K562 (cell line): ENCODE measurements at regions not wholly inside any gene's neighbourhood (a gene's known extent, or its start where the extent isn't known, plus 50 kb on each side); places are given as distances from the start of the nearest gene placed in this dataset.

ENCODE experiments used
- ATAC-seq: fragments of 200-7000 bp; cut with Tn5 transposase; 3 replicates; pipeline ENCODE4 v1.9.1; 2020; ENCODE audit warnings: moderate library complexity
- BruUV-seq: library from RNA; stranded (reverse); fragments of 400-500 nt; replicated peaks from 2 replicates; lab custom pipeline; 2021; lab: Mats Ljungman, UMichigan
- CTCF ChIA-PET: fragments of 300-600 bp; formaldehyde crosslinking; extraction: SDS; loops from one replicate; lab custom pipeline; 2021; ENCODE audit warnings: low intra/inter-chr PET ratio; lab: Yijun Ruan, JAX
- POLR2A ChIA-PET: fragments of 300-600, 350-650 bp; sonication (Branson Sonifier 250); formaldehyde crosslinking; extraction: SDS; loops from one replicate; lab custom pipeline; 2021; ENCODE audit warnings: antibody characterized with exemption, inconsistent platforms; lab: Yijun Ruan, JAX
- DNase-seq, 4 experiments: peaks; one replicate each; pipeline versions ENCODE4 v3.0.0 to v3.0.0-alpha.2; 2011 to 2018; ENCODE audit warnings: low spot score in 3 of 4, mixed read lengths in 3 of 4; ENCODE audit errors: extremely low read depth in 1 of 4
- FAIRE-seq: peaks from 2 replicates; lab custom pipeline; 2011; peaks lifted over from hg19 to GRCh38; lab: Jason Lieb, UNC
- H2AFZ ChIP-seq: 2 replicates; pipeline ENCODE4 v1.6.0; 2011; ENCODE audit warnings: low read depth, low read length, control low read depth, inconsistent platforms
- H3K27ac ChIP-seq: fragments of 200-600 bp; 3 replicates; pipeline ENCODE4 v1.8.0; 2011; ENCODE audit warnings: low read depth, mild to moderate bottlenecking, control low read depth, inconsistent platforms, low read length, moderate library complexity, mixed read lengths; ENCODE audit errors: extremely low read depth
- H3K27me3 ChIP-seq, 2 experiments: fragments of 300-600 bp in 1 of 2; 2 replicates in 1 of 2; 3 replicates in 1 of 2; pipeline versions ENCODE4 v1.6.0 to v1.8.0; 2011; ENCODE audit warnings: inconsistent platforms in 2 of 2, low read length in 2 of 2, mild to moderate bottlenecking in 1 of 2, mixed read lengths in 1 of 2, moderate library complexity in 1 of 2; ENCODE audit not compliant: control insufficient read depth in 2 of 2, insufficient read depth in 2 of 2
- H3K36me3 ChIP-seq: fragments of 300-600 bp; 3 replicates; pipeline ENCODE4 v1.8.0; 2011; ENCODE audit warnings: mild to moderate bottlenecking, low read length, inconsistent platforms; ENCODE audit not compliant: control insufficient read depth, insufficient read depth
- H3K4me1 ChIP-seq, 2 experiments: fragments of 200-600 bp in 1 of 2; replicated peaks in 1 of 2; 2 replicates in 1 of 2; 3 replicates in 1 of 2; pipeline versions ENCODE4 v1.5.1 to v1.8.0; 2011; ENCODE audit warnings: inconsistent platforms in 2 of 2, low read length in 2 of 2, mild to moderate bottlenecking in 1 of 2, mixed read lengths in 1 of 2, moderate library complexity in 1 of 2; ENCODE audit not compliant: control insufficient read depth in 2 of 2, insufficient read depth in 2 of 2
- H3K4me2 ChIP-seq: 2 replicates; pipeline ENCODE4 v1.6.1; 2011; ENCODE audit warnings: low read length, control low read depth, inconsistent platforms, mixed read lengths; ENCODE audit not compliant: insufficient read depth
- H3K4me3 ChIP-seq: fragments of 200-600 bp; sonication (generic), shearing (Covaris generic); 2 replicates; pipeline ENCODE4 v1.5.1; 2016; ENCODE audit warnings: control low read depth, inconsistent platforms
- H3K79me2 ChIP-seq: fragments of 200-600 bp; 3 replicates; pipeline ENCODE4 v1.8.0; 2011; ENCODE audit warnings: low read length, inconsistent platforms; ENCODE audit not compliant: control insufficient read depth, insufficient read depth
- H3K9ac ChIP-seq, 2 experiments: 2 replicates each; pipeline versions ENCODE4 v1.6.0 to v1.6.1; 2011; ENCODE audit warnings: low read depth in 2 of 2, low read length in 2 of 2, control low read depth in 1 of 2, inconsistent platforms in 1 of 2, mild to moderate bottlenecking in 1 of 2, mixed read lengths in 1 of 2; ENCODE audit not compliant: insufficient read depth in 1 of 2
- H3K9me1 ChIP-seq: one replicate; pipeline ENCODE4 v1.6.0; 2011; ENCODE audit warnings: inconsistent platforms, mild to moderate bottlenecking, low read length, moderate library complexity; ENCODE audit not compliant: control insufficient read depth, insufficient read depth
- H3K9me3 ChIP-seq: replicated peaks from 2 replicates; pipeline ENCODE4 v1.5.1; 2011; ENCODE audit warnings: low read depth, low read length, inconsistent platforms; ENCODE audit not compliant: control insufficient read depth, insufficient read depth
- H4K20me1 ChIP-seq: replicated peaks from 2 replicates; pipeline ENCODE4 v1.6.1; 2011; ENCODE audit warnings: low read length, inconsistent platforms, mixed read lengths; ENCODE audit not compliant: control insufficient read depth, insufficient read depth
- ASH1L ChIP-seq: fragments of 450-650 bp; IDR thresholded peaks from 2 replicates; pipeline ENCODE4 v1.6.1; 2018; ENCODE audit warnings: borderline replicate concordance, mild to moderate bottlenecking, low read depth; ENCODE audit not compliant: partially characterized antibody
- NCOA2 ChIP-seq, 2 experiments: fragments of 450-650 bp; IDR thresholded peaks; 2 replicates each; pipeline ENCODE4 v1.6.1; 2018; ENCODE audit warnings: mild to moderate bottlenecking in 2 of 2, moderate library complexity in 1 of 2; ENCODE audit not compliant: partially characterized antibody in 2 of 2
- XRCC5 ChIP-seq: fragments of 200-400 bp; formaldehyde crosslinking; IDR thresholded peaks from 2 replicates; pipeline ENCODE4 v1.6.1; 2017; ENCODE audit warnings: low read depth, mild to moderate bottlenecking, low read length
- WGBS: fragments of 100-300 bp; shearing (Covaris generic); methylation state at CpG from one replicate; pipeline ENCODE4 v1.1.6; 2016; ENCODE audit warnings: low coverage, mixed read lengths; ENCODE audit not compliant: insufficient coverage; ENCODE audit errors: missing lambda C conversion rate; 5-methylcytosine and 5-hydroxymethylcytosine counted together
- in situ Hi-C: fragments of 300-500 bp; cut with MboI; formaldehyde crosslinking; loops from 4 replicates; pipeline ENCODE4 v1.15.0; 2018; ENCODE audit warnings: inconsistent platforms, mixed read lengths
- intact Hi-C: fragments of 100-400 bp; cut with micrococcal nuclease; formaldehyde crosslinking; loops from 2 replicates; pipeline ENCODE4 v1.14.2; 2022
- TF ChIP-seq, protein P1 (sequence below): fragments of 450-650 bp; IDR thresholded peaks from 2 replicates; pipeline ENCODE4 v1.7.1; 2018; ENCODE audit warnings: mild to moderate bottlenecking, low read depth; ENCODE audit not compliant: partially characterized antibody
- TF ChIP-seq, protein P2 (sequence below), 2 experiments: IDR thresholded peaks in 1 of 2; conservative IDR thresholded peaks in 1 of 2; 2 replicates each; pipeline ENCODE4 v1.6.1; 2016; ENCODE audit warnings: low read depth in 2 of 2, mild to moderate bottlenecking in 1 of 2, missing compliant biosample characterization in 1 of 2, missing genetic modification characterization in 1 of 2, moderate library complexity in 1 of 2

DNA sequence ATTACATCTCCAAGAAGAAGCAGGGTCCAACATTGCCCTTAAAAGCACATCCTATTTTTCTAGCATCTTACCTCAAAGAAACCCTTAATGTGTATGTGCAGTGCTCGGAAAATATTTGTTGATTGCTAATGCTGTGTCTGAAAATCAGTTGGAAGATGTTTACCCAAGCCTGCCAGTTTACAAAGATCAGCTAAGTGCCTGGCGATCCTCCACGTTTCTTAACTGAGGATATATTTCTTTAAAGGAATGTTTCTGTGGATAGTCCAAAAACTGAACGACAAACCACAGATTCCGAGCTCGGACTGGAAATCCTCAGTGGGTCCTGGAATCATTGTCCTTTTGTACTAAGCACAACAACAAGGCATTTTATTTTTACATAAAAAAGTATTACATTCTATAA lies 595.7 kb upstream of the ARID1B start (continued):
- TF ChIP-seq, protein P1, sequence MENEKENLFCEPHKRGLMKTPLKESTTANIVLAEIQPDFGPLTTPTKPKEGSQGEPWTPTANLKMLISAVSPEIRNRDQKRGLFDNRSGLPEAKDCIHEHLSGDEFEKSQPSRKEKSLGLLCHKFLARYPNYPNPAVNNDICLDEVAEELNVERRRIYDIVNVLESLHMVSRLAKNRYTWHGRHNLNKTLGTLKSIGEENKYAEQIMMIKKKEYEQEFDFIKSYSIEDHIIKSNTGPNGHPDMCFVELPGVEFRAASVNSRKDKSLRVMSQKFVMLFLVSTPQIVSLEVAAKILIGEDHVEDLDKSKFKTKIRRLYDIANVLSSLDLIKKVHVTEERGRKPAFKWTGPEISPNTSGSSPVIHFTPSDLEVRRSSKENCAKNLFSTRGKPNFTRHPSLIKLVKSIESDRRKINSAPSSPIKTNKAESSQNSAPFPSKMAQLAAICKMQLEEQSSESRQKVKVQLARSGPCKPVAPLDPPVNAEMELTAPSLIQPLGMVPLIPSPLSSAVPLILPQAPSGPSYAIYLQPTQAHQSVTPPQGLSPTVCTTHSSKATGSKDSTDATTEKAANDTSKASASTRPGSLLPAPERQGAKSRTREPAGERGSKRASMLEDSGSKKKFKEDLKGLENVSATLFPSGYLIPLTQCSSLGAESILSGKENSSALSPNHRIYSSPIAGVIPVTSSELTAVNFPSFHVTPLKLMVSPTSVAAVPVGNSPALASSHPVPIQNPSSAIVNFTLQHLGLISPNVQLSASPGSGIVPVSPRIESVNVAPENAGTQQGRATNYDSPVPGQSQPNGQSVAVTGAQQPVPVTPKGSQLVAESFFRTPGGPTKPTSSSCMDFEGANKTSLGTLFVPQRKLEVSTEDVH = no peak
- TF ChIP-seq, protein P2, sequence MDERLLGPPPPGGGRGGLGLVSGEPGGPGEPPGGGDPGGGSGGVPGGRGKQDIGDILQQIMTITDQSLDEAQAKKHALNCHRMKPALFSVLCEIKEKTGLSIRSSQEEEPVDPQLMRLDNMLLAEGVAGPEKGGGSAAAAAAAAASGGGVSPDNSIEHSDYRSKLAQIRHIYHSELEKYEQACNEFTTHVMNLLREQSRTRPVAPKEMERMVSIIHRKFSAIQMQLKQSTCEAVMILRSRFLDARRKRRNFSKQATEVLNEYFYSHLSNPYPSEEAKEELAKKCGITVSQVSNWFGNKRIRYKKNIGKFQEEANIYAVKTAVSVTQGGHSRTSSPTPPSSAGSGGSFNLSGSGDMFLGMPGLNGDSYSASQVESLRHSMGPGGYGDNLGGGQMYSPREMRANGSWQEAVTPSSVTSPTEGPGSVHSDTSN (CRISPR knock-in tag; IDR thresholded peaks at IDR 0.05; ENCODE audit: low read depth) = no peak
- TF ChIP-seq, protein P2 (tag; conservative IDR thresholded peaks at IDR 0.05; ENCODE audit: low read depth) = no peak

DNA sequence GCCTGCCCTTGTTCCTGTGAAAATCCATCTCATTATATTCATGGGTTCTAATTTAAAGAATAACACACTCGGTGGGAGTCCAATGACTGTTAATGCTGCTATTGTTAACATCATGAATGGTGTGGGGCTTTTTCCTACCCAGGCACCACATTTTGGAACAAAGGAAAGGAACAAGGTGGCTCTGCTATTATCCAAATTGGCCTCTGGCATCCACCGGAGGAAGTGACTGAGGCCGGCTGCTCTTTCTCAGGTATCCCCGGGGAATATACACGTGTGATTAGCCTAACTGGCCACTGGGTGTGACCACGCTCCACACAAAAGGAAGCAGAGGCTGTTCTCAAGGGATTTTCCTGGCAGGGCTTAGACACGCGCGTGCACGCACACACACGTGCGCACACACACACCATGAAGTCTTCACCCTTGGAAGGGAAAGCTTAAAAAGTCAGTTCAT lies 601.2 kb upstream of the ARID1B start:
- Histone ChIP-seq H3K36me3 (no peaks in the 10 kb centered on the region), H3K4me3 (no peak overlapping the region), H3K4me2 (no peak overlapping the region), H3K9ac (no peak overlapping the region), H3K9me3 (0 out of 2 replicates have a peak, but pooled peaks cover 2% of the 10 kb centered on the region), H3K27me3 (no peaks in the 10 kb centered on the region), H3K9me1 (no peaks in the 10 kb centered on the region), H4K20me1 (no peaks in the 10 kb centered on the region), H3K4me1 (no peaks in the 10 kb centered on the region), H3K79me2 (no peaks in the 10 kb centered on the region), H2AFZ (no peak overlapping the region), H3K27ac (no peak overlapping the region)
- DNase-seq (no peak), ATAC-seq (no peak), FAIRE-seq (no peak)
- CTCF ChIA-PET = no interaction called here
- WGBS = 1% methylated on average over 12 of the region's 12 CpGs
- no TSS peak for BruUV-seq
- POLR2A ChIA-PET = no interaction called here
- TF ChIP-seq ASH1L = no peak
- TF ChIP-seq XRCC5 = no peak
- no peak for TF ChIP-seq NCOA2 (IDR thresholded peaks at IDR 0.05; ENCODE audit: partially characterized antibody in 2 of 2)
- intact Hi-C loops (no loop called here), in situ Hi-C loops (no loop called here)
